GM18858 (cell line): ENCODE measurements at regions not wholly inside any gene's neighbourhood (a gene's known extent, or its start where the extent isn't known, plus 50 kb on each side); places are given as distances from the start of the nearest gene placed in this dataset.

Source experiments
- ATAC-seq: cut with Tn5 transposase; IDR thresholded peaks from one replicate; pipeline ENCODE4 v1.9.1; 2021; ENCODE audit not compliant: unreplicated experiment

DNA sequence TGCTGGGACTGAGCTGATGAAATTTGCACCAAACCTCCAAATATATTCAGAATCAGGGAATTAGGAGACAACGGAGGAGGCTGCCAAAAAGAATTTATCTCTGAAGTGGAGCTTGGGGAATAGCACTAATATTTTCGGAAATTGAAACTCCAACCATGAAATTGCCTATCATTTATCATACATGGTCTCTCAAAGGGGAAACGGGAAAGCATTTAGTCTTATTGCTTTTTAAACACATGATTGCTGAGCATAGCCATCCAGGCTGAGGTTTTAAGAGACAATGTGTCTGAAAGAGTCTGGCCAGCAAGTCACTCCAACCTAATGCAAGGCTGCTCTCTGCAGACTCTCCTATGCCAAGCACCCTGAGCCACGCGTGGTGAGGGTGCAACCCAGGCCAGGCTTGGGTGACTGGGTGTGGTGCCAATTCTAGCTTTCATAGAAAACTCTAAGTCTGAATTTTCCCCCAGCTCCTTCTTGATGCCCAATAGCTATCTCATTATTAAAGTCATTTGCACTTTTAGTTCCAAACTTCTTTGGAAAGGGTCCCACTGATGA is 200.2 kb downstream of the RPLP1 start:
- ATAC-seq = no peak

DNA sequence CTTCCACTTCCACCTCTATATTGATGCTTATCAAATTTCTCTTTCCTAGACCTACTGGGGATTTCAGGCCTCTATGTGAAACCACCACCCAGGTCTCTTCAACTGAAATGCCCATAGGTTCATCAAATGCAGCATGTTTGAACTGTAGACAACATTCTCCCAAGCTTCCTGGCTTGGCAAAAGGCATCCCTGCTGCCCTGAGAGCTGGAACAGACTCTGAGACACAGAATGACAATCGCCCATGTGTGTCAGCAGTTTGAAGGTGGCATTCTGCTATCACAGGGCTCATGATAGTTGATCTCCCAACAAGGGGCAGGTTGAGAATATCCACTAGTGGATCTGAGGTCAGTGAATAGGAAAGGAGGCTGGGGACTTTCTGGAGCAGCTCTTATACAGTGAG is 200.7 kb downstream of the RPLP1 start:
- ATAC-seq = no peak

DNA sequence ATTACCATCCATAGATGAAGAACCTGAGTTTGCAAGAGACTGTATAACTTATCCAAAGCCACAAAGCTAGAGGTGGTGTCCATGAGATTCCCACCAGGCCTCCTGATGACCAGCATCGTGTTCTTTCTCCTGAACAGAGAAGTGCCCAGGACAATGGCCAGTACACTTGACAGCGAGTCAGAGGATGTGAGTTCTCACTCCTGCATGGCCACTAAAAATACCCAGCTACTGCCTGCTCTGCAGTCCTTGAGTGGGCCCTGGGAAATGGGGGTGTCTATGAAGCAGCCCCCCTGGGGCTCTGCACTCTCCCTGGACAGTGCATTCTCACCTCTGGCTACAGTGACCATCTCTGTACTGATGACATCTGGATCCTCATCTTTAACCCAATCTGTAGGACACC is 201.2 kb downstream of the RPLP1 start:
- ATAC-seq = no peak

DNA sequence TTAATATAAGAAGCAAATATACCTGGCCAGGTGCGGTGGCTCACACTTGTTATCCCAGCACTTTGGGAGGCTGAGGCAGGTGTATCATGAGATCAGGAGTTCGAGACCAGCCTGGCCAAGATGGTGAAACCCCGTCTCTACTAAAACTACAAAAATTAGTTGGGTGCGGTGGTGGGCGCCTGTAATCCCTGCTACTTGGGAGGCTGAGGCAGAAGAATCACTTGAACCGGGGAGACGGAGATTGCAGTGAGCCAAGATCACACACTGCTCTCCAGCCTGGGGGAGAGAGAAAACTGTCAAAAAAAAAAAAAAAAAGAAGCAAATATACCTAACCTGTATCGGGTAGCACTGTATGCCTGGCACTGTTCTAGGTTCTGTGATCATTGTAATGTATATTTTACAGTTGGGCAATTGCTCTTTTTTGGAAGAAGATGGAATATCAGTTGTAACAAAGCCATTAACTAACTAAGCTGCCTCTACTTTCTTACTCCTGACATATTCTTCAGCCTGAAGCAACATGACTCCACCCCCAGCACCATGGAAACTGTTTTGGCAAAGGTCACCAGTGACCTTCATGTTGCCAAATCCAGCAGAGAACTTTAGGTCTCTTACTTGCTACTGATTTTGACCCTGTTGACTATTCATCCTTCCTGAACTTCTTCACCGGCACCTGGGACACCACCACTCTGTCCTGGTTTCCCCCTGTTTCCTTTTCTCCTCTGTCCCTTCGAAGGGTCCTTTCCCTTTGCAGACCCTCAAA is 203.8 kb downstream of the RPLP1 start:
- ATAC-seq = no peak

DNA sequence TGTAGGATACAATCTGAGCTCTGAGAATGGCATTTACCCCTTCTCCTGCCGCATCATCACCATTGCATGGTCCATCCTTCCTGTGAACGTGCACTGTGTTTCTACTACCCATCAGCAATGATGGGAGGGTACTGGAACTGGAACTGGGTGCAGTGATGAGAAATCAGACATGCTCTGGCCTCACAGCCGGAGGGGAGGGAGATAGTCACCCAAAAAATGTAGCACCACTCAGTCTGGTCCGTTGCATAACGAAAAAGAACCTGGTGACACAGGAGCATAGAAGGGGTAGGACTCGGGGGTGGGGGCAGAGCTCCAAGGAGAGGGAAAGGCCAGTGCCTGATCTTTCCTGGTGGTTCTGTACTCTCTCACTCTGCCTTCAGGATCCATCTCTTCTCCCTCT is 205.0 kb downstream of the RPLP1 start:
- no peak for ATAC-seq

DNA sequence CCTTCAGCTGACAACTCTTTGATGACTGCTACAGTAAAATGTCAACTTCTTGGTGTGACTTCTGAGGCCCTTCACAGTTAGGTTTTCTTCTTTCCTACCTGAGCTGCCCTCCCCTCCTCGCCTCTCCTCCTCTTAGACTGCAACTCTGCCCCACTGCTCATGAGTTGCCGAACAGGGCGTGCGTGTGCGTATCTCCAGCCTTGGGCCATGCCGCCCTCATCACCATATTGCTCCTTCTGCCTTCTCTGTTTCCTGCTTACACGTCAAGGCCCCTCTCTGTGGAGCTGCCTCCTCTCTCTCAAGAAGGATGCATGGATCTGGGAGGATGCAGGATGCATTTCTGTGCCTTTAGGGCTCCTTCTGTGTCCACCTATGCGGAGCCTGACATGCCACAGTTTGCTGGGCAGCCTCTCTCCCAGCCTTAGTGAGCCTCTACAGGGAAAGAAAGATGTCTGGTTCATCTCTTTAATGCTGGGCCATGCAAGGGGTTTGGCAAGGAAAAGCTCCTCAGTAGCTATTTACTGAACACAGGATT is 205.9 kb downstream of the RPLP1 start:
- ATAC-seq = no peak

DNA sequence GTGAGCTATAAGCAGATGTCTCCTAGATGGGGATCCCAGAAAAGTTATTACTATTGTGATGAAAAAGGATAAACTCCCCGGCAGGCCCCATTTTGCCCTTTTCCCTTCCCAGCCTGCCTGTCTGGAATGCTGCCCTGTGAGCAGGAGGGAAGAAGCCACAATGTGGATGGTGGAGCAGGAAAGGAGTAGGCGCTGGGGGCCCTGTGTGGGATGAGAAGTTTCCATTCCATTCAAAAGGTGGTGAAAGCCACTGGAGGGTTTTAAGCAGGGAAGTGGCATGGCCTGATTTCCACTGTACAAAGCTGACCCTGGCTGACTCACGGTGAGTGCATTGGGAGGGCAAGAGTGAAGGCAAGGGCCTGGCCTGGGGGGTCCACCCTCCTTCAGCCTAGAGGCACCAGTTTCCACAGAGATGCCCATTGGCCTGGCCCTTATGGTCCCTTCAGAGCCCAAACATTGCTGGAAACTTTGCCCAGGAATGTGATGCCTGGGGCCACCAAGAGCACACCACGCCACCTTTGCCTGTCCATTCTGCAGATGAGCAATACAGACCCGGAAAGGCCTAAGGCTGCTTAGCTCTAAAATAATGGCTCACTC is 206.9 kb downstream of the RPLP1 start:
- ATAC-seq = no peak

DNA sequence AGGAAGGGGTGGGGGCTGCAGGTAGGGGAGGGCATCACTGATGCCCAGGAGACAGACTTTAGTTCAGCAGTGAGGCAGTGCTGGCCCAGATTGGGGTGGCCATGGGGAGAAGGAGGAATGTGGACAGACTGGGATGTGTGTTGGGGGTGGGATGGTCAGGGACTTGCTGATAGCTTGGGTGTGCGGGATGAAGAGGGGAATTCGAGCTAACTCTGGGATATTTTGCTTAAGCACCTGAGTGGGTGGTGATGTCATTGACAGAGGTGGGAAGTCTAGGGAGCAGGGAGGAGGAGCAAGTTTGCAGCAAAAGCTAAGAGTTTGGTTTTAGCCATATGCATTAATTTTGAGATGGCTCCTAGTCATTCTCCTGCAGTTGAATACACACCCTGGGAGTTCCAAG is 207.5 kb downstream of the RPLP1 start:
- ATAC-seq = no peak

DNA sequence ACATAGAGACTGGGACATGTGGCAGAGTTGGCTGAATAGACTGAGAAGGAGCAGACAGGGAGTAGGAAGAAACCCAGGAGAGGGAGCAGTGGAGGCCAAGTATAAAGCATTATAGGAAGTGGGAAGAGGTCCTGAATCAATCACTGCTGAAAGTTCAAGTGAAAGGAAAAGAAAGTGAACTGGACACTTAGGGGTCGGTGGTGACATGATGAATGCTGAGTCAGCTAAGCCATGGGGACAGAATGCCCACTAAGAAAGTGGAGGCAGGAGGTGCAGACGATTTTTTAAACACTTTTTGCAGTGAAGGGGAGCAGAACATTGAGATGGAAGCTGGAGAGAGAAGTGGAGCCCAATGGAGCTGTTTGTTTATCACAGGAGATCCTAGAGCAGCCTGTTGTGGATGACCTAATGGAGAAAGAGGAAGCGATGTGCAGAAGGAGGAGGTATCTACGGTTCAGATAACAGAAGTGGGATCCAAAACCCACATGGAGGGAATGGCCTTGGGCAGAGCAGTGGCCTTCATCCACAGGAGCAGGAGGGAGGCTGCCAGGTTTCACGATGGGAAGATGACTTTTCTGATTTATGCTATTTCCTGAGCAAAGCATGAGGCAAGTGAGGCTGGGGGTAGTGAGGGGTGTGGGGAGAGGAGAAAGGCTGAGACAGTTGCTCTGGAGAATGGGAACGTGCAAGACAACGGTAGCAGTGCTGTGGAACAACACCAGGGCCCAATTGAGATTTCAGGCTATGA is 208.2 kb downstream of the RPLP1 start:
- no peak for ATAC-seq

DNA sequence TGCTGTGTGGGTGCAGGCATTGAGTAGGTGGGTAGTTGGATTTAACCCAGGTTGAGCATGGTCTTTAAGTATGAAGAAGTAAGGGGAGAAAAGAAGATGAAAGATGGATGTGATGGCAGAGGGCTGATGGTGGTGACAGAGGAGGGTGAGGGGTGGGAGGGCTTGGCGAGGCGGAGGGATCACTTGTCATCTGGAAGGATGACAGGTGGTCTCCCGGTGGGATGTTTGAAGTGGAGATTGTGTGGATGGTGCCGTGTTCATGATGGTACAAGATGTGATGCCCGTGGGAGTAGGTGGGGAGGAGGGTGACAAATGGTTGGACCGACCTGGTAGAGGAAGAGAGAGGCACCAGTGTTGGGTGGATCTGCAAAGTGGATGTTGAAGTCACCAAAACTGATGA is 208.8 kb downstream of the RPLP1 start:
- no peak for ATAC-seq

DNA sequence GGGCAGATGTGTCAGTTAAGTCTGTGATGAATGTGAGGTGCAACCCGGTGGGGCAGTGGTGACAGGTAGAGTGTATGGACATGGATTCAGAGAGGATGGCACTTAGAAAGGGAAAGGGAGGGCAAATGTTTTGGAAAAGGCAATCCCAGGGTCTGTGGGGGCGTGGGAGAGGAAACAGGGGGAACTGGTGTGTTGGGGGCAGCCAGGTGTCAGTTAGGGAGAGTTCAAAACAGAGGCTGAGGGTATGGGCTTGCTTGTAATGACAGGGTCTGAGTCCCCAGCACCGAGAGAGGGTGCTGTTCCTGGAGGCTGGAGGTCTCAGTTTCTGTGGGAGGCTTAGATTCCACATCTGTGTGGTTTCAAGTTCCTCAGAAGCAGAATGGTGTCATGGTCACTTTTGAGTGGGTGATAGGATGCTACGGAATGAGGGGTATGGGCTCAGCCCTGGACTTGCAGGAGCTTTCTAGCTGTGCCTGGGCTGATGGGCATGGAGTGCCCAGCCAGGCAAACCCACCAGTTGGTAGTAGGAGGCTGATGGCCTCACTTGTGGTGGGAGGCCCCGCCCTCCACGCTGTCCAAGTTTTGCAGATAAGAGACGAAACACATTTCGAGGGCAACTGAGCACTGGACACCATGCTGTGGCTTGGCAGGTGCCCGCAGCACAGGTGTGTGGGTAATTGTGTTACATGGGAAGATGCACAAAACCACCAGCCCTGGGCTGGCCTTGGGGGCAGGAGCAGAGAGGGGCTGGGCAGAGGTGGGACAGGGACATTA is 209.4 kb downstream of the RPLP1 start:
- ATAC-seq = no peak

DNA sequence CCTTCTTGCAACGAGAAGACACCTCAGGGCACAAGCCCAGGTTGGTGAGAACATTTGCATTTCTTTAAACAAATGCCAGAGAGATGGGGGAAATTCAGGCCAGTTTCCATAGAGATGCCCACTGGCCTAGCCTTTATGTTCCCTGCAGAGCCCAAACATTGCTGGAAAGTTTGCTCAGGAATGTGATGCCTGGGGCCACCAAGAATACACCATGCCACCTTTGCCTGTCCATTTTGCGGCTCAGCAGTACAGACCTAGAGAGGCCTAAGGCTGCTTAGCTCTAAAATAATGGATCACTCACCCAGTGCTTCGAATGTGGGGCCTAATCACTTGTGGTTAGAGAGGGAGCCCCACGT is 210.0 kb downstream of the RPLP1 start:
- ATAC-seq = no peak

DNA sequence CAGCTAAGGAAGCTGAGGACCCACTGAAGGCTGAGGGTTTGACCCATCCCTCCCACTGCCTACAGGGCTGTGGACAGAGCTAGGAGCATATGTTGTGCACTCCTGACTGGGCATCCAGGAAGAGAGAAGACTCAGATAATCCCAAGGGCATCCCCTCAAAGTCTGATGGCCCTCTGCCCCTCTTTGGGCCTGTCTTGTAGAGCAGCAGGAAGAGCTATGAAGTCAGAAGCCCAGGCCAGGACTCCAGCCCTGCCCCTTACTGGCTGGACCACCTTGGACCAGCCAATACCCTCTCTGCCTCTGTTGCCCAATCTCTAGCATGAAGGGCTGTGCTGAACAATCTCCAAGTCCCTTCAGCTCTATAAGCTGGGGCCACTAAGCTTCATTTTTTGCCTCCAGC is 210.8 kb downstream of the RPLP1 start:
- ATAC-seq = no peak

DNA sequence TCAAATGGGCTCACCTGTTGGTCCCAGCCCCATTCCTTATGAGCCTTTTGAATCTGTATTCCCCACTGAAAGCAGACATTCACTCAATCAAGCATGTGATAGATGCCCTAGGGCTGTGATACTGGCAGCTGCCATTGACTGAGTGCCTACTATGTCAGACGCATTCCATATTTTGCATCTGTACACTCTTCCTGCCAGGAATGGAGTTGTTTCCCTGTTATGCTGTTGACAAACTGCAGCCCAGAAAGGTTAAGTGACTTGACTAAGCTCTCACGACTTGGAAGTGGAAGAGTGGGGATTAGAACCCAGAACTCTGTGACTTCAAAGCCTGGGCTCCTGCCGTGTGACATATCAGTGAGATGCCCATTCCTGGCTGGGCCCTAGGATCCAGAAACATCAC is 211.4 kb downstream of the RPLP1 start:
- no peak for ATAC-seq

DNA sequence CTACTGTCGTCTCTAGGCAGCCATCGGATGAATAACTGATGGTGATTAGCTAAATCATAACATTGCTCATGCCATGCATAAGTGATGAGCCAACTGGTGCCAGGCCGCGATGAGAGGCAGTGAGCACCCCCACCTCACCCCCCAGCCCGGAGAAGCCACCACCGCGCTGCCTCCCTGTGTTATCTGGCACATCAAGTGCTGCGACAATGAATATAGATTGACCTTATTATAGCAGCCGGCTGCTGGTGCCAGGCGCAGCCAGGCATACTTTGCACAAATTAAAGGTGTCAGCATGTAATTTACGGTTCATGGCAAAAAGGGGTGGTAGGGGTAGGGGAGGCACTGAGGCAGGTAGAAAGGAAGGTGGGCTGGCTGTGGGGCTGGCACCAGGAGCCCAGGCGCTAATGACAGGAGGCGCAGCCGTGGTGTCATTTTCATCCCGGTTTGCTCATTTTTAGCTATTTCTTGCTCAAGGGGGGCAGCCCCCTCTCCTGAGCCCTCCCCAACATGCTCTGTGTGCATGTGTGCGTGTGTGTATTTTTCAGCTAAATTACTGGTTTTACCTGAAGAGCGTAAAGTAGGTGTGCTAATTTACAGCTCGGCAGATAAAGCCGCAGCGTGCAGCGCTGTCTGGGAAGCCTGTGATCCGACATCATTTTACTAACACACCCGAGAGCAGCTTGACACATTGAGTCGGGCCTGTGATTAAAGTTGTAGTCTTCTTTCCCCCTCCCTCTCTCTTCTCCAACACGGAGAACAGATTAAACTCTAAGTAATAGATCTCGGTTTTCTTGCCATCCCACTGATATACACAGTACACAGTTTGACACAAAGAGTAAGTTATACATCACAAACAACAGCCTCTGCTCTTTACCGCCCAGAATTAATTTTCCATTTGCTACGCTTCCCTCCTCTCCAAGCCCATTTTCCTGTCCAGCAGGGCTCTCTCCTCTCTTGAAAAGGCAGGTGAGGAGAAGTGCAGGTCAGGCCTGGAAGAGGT is 212.3 kb downstream of the RPLP1 start:
- no peak for ATAC-seq

DNA sequence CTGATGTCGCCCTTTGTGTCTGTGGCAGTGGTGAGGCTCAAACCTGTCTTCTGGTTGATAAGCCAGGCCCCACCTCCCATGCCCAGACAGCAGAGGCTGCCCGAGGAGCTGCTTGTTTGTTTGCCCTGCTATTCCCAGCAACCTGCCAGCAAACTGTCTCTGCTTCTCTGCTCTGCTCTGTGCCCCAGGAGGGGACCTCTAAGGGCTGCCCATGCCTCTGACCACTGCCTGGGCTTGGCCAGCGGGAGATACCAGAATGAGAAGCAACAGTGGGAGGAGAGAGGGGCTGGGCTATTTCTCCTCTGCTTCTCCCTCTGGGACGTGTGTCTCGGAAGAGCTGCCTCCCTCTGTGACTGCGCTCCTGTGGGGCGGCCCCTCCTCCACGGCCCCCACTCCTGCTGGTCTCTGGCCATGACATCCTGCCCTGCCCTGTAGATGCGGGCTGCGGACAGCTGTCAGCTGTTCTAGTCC is 213.1 kb downstream of the RPLP1 start:
- ATAC-seq = no peak

DNA sequence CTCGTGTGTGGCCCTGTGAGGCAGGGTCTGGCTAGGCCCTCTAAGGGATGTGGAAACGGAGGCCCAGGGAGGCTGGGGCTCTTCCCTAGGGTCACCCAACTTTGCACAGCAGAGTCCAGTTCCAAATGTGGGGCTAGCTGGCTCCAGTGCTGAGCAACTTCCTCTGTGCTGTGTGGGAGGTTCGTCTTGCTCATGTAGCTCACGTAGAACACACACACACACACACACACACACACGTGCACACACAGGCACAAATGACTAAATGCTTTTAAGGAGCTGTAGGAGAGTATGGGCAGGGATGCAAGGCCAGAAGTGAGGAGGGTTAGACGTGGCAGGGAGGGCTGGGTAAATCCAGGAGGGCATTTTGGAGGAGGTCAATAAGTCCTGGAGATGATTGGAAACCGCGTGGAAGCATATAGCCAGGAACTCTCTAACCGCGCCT is 213.8 kb downstream of the RPLP1 start:
- peak; percentile 4 for ATAC-seq

DNA sequence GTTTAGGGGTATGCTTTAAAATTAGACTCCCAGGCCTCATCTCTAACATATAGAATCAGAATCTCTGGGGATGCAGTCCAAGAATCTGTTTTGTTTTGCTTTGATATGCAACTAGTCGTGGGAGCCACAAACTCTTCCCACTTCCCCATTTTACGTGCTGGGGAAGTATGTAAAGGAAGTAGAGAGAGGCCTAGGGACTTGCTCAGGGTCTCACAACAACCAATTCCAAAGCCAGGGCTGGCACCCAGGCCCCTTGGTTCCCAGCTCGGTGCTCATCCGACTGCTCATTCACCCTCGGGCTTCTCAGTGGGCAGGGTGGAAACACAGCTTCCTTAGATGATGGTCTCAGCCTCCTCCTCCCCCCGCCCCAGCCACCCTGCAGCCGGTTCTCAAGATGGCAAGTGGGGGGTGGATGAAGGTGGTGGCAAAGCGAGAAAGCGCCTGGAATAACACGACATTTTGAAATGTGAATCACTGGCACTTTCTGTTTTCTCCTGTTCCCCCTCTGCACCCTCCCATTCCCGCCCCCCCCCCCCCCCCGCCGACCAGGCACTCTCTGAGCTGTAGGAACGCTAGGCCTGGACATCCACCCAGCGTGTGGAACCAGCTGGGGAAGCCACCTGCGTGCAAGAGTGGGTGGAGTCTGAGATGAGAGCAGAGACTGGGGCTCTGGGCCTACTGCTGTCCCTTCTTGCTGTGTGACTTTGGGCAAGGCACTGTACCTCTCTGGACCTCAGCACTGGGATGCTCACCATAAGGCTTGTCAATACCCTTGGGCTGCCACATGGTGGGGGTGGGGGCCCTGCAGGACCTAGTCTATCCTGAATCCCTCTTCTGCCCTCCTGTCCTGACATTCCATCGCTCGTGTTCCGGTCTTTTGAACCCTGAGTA is 214.5 kb downstream of the RPLP1 start:
- peak; percentile 36 for ATAC-seq
